SIG-M5 treated with dmso at 0.1 percent for 504 hours (cell line): ENCODE measurements at regions not wholly inside any gene's neighbourhood (a gene's known extent, or its start where the extent isn't known, plus 50 kb on each side); places are given as distances from the start of the nearest gene placed in this dataset.

ENCODE experiments used
- DNase-seq: peaks from one replicate; lab custom pipeline; 2025; ENCODE audit not compliant: unreplicated experiment; lab: John Stamatoyannopoulos, UW

DNA sequence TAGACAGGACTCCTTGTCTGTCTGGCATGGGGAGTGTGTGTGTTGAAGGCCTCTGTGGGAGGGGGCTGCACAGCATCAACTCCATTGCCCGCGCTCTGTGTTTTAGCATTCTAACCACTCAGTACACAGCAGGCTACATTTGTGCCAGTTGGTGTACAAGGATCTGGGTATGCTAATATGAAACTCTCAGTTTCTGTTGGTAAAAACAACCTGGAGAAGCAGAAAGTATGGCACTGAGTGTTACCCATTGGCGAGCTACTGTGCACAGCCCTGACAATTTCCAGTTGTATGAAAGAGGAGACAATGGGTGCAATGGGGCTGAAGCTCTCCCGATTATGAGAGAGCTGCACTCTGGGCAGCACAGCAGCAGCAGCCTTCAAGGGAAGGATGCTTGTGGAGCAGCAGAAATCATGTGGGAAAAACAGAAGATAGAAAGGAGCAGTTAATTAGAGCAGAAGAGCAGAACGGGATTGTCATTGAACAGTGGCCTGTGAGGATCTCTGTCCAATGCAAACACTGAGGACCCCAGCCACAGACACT lies 443.6 kb downstream of the CBLN2 start:
- DNase-seq = no peak

DNA sequence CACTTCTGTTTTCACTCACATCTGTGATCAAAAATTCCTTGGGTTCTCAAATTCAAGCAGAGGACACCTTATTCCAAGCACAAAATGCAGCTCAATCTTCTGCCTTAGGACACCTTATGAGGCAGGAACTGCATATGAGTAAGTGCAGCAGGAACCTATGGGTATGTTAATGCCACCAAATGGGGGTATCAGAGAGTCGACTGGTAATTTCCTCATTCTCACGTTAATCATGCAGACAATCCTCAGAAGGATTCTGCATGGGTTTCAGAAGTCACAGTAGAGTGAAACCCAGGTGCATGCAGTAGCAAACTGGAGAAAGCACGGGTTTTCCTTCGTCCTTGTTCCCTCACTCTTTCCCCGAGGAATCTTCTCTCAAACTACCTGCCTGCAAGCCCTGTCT lies 452.8 kb downstream of the CBLN2 start:
- DNase-seq = no peak

DNA sequence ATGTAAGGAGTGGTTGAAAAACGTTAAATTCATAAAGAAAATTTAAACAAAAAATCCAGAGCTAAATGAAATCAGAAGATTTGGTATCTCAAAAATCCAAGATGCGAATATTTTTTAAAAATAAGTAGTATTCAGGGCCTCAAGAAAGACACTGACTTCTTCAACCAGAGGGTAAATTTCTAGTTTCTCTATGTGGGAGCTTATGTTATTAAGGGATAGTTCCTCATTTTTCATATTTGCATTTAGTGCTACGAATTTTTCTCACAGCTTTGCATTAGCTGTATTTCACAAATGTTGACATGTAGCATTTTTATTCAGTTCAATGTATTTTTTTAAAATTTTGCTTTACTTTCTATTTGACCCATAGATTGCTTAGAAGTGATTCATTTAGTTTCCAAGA lies 454.7 kb downstream of the CBLN2 start:
- no peak for DNase-seq

DNA sequence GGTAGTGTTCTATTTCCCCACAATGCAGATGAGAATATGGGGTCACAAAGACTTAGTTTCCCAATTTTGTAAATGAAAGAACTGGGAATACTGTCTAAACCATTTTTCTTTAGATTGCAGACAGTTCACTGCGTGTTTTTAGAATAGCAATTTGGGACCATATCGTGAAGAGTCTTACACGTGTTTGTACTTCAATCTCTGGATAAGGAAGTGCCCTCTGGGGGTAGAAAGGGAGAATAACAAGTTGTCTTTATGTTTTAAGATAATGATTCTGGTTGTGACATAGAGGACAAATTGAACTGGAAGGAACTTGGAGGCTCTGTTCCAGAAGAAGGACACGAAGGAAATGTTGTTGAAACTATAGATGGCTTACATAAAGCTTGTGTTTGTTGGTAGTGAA lies 457.7 kb downstream of the CBLN2 start:
- peak; percentile 46 for DNase-seq

DNA sequence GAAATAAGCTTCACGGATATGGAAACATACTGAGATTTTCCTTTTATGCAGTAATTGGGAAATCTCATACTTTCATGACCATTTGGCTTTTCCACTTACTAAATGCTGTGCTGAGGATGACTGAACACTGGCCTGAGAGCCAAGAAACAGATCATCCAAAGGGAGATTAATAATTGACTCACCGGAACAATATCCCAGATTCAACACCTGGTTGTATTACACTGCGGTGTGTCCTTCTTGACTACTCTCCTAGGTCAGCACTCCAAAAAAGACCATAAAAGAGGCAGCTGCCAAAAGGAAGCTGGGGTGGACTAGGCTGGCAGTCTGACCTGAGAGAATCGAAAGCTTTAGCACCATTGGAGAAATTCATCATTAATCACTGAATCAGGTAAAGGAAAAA lies 469.1 kb downstream of the CBLN2 start:
- no peak for DNase-seq

DNA sequence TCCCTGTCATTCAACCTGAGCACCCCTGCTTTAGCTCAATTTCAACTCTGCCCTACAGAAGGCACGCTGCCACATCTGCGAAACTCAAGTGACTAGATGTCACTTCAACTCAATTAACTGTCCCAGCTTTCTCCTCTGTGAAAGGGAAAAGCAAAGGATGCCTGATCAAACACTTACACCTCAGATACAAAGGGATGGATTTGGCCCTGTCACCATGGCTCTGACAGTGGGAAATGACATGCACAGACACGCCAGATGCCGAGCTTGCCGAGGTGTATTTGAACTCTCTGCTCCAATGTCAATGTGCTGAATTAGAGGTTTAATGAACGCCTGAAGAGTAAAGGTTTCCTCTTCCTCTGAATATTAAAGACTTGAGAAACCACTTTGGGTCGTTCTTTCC lies 481.1 kb downstream of the CBLN2 start:
- DNase-seq = no peak

DNA sequence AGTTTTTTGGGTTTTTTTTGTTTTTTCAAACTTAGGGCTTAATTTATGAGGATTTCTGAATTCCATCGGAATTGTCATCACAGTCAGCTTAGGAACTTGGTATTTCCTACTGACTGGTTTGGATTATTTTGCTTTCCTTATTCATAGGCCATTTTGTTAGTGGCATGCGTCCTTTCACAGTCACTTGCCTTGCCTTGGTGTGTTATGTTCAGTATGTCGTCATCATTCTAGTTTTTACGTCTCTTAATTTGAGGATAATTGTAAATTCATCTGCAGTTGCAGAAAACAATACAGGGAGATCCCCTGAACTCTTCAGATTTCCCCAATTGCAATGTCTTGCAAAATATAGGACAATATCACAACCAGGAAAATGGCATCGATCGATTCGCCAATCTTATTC lies 485.3 kb downstream of the CBLN2 start:
- no peak for DNase-seq

DNA sequence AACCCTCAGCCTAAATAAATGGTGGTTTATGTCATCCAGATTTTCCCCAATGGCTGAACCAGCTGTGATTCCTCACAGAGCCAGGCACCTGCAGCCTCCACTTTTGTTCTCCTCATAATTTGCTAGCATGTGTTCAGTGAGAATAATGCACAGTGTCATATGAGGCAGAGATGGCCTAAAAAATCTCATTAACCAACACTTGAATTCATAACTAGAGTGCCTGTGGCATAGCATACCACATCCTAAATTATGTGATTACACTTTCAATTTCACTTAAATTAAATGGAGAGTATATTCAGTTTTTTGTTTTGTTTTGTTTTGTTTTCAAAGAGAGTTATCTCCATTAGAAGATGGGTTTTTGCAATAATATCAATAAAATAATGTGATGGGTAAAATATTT lies 488.0 kb downstream of the CBLN2 start:
- no peak for DNase-seq

DNA sequence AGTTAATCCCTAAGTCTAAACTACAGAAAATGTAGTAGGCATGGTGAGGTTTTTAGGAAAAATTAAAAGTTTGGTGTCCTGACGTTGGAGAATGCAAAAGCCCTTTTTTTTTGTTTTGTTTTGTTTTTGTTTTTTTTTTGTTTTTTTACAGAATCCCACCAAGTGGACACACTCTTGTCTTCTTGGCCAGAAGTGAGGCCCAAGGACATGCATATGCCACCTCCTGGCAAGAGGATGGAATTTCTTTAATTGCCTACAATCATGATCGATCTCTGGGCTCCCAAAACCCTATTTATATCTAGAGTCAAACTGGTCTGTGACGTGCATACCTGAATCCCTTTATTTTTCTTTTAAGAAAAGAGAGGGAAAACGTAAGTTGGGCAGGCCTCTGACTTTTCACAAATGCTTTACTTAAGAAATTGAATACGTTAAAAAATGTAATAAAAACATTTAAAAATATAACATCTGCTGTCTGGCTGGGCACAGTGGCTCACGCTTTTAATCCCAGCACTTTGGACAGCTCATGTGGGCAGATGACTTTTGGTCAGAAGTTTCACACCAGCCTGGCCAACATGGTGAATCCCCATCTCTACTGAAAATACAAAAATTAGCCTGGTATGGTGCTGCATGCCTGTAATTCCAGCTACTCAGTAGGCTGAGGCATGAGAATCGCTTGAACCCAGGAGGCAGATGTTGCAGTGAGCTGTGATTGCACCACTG lies 502.7 kb downstream of the CBLN2 start:
- DNase-seq = no peak

DNA sequence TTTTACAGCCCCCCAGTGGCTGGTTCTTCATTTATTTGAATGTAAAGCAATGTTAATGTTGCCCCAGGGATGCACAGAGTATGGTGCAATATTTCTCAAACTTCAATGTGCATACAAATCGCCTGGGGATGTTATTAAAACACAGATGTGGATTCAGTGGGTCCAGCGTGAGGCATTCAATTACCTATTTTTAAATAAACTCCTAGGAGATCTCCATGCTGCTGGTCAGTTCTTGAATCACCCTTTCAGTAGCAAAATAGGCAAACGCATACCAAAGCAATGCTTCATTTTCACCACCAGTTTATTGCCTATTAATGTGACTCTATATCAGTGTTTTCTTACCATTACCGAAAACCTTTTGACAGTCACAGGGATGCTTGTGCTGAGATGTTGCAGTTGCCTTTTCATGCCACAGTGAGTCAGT lies 530.7 kb downstream of the CBLN2 start:
- DNase-seq = no peak

DNA sequence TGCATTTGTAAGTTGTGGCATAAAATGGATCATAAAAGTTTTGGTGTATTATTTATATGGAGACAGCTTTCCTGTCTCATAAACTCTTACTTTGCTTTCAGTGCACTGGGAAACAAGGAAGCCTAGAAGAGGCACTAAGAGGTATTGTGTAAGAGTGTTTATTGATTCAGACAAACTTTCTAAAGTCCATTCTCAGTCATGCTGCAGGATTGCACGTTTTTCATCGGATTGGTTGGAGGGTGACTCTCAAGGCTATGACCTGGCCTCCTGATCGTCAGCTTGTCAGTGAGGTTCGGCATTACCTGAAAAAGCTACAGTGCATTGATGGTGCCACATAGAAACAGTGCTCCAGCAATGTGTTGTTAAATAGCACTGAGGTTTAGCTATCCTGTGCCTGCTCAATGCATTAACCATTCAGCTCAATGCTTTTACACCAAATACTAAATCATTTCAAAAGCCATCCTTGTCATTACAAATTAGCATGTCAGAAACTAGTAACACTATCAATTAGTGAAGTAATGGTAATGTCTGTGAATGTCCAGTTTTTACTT lies 545.5 kb downstream of the CBLN2 start:
- DNase-seq = no peak

DNA sequence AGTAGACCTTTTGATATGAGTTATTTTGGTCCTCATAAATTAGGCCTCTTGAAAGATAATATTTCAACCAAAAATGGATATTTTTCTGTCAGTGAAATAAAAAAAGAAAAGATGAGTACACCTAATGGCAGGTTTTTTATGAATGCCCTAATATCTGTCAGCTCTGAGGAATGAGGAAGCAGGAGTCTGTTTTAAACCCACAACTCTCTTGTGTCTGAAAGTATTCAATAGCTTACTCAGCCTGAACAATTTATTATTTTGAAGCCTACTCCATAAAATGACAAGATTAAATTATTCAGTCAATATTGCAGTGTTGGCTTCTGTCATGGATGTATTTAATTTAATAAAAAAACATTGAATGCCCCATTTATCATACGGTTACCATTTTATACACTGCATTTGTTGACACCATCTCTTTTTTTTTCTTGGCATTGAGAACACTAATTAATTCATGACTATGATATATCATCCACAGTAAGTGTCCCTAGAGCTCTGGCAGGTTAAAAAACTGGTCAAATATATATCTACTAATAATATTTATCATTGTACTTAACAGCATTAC lies 548.2 kb downstream of the CBLN2 start:
- DNase-seq = no peak

DNA sequence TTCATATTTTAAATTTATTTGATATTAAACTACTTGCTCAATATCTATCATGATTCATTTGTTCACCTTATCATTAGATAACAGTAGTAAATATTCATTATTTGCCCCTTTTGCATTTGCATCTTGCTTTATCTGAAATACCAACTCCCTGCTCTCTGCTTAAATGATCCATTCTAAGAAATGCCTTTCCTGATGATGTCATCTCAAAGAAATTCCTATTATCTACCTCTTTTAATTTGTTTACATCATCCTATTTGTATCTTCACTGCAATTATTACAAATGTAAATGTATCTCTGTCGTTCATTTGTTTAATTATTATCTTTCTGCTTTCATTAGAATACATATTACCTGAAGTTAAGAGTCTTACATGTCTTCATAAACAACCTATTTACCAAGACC lies 549.9 kb downstream of the CBLN2 start:
- DNase-seq = no peak

DNA sequence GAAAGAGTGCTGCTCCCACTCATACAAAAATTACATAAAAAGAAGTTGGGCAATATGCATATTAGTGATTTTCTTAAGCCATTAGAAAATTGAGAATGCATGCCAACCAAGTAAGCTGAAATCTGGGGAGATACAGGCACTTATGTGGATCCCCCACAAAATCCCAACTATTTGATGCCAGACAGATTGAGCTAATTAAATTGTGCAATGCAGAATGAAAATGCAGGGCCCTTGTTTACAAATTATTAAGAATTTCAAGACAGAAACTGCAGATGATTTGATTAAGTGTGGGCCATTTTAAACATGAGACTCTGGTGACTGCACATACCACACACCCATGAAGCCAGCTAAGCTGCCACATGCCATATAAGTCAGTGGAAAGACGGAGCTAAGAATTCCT lies 554.5 kb downstream of the CBLN2 start:
- DNase-seq = no peak

DNA sequence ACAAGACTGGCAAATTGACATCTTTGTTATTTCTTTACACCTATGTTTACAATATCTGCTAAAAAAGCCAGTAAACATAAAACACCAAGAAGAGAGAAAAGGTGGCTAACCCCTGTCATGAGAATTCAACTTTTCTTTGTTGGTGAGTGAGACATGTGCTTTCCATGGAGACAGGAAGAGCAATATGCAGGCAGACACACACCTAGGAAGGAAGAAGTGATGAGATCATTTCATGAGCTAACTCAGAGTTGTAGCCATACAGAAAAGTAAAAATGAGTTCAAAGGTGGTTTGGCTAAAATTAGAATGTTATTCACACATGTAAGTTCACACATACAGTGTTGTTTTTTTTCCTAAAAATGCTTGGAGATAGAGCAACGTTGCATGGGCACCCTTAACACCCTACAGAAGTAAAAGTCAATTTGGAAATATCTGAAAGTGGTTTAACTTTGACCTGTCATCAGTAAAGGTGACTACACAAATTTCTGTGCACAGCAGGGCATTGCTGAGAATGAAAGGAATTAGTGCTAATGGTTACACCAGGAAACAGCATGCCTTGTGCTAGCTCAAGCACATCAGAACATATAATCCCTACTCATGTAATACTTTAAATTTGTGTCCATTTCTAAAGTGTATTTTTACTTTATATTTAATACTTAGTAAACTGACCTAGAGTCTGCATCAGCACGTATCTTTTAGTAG lies 557.6 kb downstream of the CBLN2 start:
- no peak for DNase-seq

DNA sequence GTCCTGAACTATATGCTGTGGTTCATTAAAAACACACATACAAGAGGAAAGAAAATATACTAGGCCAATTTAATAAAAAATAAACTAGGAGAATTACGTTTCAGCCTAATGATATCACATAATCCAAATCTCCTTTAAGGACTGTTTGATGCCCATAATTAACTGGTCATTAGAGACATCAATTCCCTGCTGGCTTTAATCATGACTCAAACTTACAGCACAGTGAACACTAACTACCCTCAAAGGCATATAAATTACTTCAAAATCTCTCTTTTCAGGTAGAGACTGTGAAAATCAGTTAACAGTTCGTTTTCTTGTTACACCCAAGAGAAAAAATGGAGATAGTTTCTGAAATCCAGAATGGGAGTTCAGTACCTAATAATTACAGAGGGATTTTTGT lies 567.4 kb downstream of the CBLN2 start:
- no peak for DNase-seq

DNA sequence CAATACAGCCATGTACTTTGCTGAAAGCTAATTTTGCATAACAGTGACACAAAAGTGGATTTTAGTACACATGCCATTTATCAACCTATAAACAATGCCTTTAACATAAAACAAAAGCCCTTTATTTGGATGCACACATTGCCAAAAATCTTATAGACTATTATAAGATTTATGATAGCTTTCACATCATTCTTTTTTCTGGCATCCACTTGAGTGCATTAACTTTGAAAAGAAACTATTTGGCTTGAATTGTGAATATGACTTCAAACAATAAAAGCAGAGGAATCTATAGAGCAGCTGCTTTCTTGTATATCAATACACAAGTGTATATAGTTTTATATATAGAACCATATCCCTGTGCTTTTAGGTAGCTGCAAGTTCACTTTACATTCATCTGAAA lies 577.4 kb downstream of the CBLN2 start:
- no peak for DNase-seq

DNA sequence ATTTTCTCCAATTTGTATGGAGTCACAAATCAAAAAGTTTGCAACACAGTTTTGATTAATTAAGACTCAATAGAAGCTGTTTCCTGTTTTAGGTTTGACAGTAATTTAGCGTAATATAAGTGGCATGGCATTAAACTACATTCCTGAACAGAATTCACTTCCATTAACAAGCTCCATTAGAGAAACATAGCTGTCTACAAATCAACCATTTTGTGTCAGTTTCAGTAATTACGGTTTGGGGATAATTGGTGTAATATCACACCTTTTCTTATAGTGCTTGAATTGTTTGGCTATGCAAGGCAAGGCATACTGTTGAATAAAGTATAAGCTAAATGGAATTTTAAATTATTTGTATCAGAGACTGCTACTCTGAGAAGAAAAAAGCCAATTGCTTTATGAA lies 585.5 kb downstream of the CBLN2 start:
- DNase-seq = no peak

DNA sequence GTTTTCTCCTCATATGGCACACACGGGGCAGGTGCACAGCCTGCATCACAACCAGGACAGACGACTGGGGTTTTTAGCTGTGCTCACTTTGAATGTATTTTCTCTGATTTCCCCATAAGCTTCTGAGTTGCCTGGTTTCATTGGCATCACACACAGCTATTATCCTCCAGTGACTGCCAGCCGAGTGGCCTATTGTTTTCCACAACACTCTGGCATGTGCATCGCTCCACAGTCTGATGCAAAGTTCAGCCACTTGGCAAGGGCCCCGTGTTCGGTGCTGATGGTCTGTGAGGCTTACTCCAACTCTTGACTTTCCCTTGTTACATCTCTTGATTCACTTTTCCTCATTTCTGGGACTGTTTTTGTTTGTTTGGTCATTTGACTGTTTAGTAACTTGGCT lies 593.1 kb downstream of the CBLN2 start:
- no peak for DNase-seq

DNA sequence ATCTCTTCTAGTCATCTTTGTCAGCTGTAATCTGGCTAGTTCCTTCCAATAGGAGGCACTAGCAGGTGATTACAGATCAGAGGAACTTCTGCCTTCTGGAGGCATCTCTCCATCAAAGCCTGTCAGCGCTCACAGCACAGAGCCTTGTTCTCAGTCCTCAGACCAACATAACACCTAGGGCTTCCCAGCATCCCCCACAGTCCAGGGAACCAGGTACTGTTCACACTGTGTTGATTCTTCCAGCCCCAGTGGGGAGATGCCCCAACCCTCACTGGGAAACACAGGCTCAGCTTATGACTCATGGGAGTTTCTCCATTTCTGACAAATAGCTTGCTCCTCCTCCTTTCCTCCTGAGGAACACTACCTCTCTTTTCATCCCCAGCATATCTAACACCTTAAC lies 601.7 kb downstream of the CBLN2 start:
- DNase-seq = no peak

DNA sequence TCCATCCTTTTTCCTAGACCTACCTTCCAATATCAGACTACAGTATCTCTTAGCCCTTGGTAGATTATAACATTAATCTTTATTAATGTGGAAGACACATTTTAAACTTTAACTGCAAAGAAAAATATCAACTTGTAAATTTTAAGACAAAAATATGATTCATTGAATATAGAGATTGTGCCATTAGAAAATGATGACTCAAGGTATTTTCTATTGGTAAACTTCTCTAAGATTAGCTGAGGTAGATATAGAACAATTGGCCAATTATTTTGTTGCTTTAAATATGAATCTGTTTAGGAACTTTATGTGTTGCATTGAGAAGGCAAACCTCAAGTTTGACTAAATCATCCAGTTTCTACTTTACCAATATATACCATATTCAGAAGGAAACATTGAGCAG lies 604.7 kb downstream of the CBLN2 start:
- DNase-seq = no peak

DNA sequence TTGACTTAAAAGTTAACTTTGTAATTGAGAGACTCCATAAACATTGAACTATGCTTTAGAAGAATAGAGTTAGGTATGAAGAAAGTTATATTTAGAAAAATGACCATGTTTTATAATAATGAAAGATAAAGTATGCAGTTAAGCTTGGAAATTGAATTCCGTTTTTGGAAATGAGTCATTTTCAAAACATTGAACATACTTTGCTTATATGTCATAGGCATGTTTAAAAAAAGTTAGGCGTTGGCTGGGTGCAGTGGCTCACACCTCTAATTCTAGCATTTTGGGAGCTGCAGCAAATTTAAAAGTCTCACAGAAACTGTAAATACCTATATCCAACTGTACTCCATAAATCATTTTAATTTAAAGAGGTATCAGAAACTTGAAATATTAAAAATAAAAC lies 607.4 kb downstream of the CBLN2 start:
- DNase-seq = no peak
